NCI-H2196 treated with DMSO at 0.1 percent for 48 hours (cell line): ENCODE measurements at regions not wholly inside any gene's neighbourhood (a gene's known extent, or its start where the extent isn't known, plus 50 kb on each side); places are given as distances from the start of the nearest gene placed in this dataset.
"Not testable (repeated sequence)": the region's sequence is repeated elsewhere in the genome, so short reads cannot be mapped to it uniquely, and the experiment has no call there.

Experiments
- DNase-seq: peaks from one replicate; lab custom pipeline; 2025; ENCODE audit not compliant: unreplicated experiment; lab: John Stamatoyannopoulos, UW

- no peak for DNase-seq
Observed at GRCh38 chr1:41994195-41994894, 75.6 kb upstream of the HIVEP3 start.

GRCh38 chr1:41983451-41983850, 64.7 kb upstream of the HIVEP3 start:
- no peak for DNase-seq

- no peak for DNase-seq
Observed at GRCh38 chr1:41981796-41982195, 63.1 kb upstream of the HIVEP3 start.

DNA sequence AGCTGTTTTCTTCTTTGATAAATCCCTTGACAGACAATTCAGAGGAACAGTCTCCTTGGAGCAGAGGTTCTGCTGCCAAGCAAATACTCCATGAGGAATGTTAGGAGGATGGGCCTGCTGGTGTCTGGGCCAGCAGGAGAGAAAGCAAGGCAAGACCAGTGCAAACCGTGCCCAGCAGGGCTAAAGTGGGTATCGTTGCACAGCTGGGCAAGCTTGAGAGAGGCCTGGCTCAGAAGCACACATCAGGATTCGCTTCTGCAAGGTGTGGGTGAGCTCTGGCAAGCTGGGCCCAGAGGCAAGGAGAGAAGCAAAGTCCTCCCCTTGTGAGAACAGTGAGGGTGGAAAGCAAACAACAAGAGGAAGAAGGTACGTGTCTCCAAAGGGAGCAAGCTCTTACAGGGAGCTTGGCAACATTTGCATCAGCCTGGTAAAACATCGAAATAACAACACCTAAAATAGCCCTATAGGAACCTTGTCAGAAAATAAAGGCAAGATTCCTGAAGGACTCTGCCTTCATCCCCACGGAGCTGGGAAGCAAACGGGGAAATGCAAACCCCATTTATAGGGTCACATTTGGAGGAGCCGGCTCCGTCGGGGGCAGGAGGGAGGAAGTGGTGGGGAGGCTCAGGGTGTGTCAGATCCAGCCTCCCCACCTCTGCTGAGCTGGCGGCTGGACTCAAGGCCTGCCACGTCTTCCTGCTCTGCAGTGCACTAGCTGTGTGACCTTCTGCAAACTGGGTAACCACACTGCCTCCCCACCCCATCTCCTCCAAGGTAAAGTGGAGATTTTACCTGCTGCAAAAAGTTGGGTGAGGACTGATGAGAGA, 62.3 kb upstream of the HIVEP3 start:
- no peak for DNase-seq

DNA sequence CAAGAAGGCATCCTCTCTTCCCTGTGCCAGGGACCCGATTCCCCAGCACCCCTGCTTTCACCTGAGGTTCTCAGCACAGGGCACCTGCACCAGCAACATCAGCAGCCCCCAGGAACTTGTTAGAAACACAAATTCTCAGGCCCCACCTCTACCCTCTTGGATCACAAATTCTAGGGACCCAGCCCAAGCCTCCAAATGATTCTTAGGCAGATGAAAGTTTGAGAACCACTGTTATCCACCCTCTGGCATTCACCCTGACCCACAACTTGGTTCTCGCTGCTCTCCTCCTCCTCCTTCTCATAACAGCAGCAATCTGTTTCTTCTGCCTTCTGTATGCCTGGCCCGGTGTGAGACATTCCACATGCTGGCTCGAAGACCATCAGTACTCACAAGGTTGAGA, 60.3 kb upstream of the HIVEP3 start:
- no peak for DNase-seq

GRCh38 chr1:41977326-41977725, 58.6 kb upstream of the HIVEP3 start:
- peak; percentile 52 for DNase-seq

DNA sequence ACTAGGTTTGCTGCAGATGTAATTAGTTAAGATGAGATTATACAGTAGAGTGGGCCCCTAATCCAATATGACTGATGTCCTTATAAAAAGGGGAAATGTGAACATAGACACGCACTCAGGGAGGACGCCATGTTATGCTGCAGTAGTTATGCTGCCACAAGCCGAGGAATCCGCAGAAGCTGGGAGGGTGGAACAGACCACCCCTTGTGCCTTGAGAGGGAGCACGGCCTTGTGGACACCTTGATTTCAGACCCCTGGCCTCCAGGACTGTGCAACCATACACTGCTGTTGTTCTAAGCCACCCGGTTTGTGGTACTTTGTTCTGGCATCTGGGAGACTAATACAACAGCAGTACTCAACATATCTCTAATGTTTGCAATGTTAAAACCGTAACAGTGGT, 57.9 kb upstream of the HIVEP3 start:
- DNase-seq, result no peak

DNA sequence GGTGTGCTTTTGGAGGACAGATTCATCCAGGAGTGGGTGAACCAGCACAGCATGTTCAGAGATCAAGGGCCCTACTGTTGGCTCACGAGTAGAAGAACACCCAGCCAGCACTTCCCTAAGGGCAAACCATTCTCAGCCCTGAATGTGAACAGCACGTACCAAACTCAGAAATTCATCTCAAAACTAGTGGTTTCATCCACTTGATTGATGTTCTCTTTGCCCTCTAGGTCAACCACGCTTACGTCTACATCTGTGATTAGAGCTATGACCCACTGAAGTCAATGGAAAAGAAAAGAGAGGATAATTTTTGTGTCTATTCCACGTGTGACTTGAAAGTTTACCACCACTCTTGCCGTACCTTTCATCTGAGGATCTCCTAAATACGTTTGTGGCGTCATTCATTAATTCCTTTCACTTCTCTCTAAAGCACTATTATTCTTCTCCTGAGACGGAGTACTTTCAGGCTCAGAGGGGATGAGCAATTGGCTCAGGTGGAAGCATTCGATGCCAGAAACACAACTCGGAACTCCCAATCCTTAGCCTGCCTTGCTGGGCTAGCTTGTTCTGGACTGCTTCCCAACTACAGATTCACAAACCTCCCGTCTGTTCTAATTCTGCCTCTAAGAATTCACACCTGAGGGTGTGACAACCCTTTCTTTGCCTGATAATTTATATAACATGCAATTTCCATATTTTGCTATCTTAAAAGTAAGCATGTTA, 57.3 kb upstream of the HIVEP3 start:
- no peak for DNase-seq

DNA sequence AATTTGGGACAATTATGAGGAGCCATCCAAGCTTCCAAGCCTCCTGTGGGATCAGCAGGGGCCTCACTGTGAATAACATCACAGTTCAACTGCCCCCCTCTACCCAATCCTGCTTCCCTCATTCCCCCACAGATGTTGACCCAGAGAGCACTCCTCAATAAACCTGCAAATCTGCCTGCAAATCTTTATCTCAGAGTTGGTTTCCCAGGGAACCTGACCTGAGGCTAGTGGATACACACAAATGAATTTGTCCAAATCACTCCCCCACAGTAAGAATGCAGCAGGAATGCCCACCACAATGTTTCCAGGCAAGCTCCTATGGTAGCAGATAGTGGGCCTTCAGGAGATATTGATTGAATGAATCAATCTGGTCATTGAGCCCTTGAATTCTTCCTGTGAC, 56.4 kb upstream of the HIVEP3 start:
- no peak for DNase-seq

DNA sequence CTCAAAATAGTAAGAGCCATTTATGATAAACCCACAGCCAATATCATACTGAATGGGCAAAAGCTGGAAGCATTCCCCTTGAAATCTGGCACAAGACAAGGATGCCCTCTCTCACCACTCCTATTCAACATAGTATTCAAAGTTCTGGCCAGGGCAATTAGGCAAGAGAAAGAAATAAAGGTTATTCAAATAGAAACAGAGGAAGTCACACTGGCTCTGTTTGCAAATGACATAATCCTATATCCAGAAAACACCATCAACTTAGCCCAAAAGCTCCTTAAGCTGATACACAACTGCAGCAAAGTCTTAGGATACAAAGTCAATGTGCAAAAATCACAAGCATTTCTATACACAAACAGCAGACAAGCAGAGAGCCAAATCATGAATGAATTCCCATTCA, 49.8 kb upstream of the HIVEP3 start:
- DNase-seq, result not testable (repeated sequence)
